ENCODE measurements at regions not wholly inside any gene's neighbourhood (a gene's known extent, or its start where the extent isn't known, plus 50 kb on each side); places are given as distances from the start of the nearest gene placed in this dataset.

GRCh38 chr6:71203206-71203605, 85.4 kb upstream of the OGFRL1 start:
- 87% methylated on average over 2 of the region's 2 CpGs for WGBS
- Histone ChIP-seq H3K9me3 (ENCODE audit: control insufficient read depth, low read length) (no peaks in the 10 kb centered on the region), H3K27me3 (ENCODE audit: control insufficient read depth, insufficient read depth) (no peaks in the 10 kb centered on the region), H3K4me1 (ENCODE audit: control insufficient read depth, insufficient read depth, low read length) (no peaks in the 10 kb centered on the region), H3K27ac (ENCODE audit: low read length) (no peak overlapping the region), H3K4me3 (ENCODE audit: low read length) (no peak overlapping the region)
- DNase-seq (no peak), ATAC-seq (no peak)
- intact Hi-C loops (cut with DNase I) = no loop called here

GRCh38 chr6:71204741-71205140, 83.9 kb upstream of the OGFRL1 start:
- DNase-seq = no peak
- H3K9me3 ChIP-seq (ENCODE audit: control insufficient read depth, low read length) = no peaks in the 10 kb centered on the region
- 81% methylated on average over 6 of the region's 6 CpGs for WGBS
- H3K27me3 ChIP-seq (ENCODE audit: control insufficient read depth, insufficient read depth) = no peaks in the 10 kb centered on the region
- H3K27ac ChIP-seq (ENCODE audit: low read length) = no peak overlapping the region
- no peaks in the 10 kb centered on the region for H3K4me1 ChIP-seq (ENCODE audit: control insufficient read depth, insufficient read depth, low read length)
- intact Hi-C loops (cut with DNase I) = no loop called here
- no peak for ATAC-seq
- no peak overlapping the region for H3K4me3 ChIP-seq (ENCODE audit: low read length)

GRCh38 chr6:71205336-71205956, 83.2 kb upstream of the OGFRL1 start:
- ATAC-seq (no peak), DNase-seq (no peak)
- WGBS = 77% methylated on average over 3 of the region's 3 CpGs
- no peaks in the 10 kb centered on the region for H3K4me1 ChIP-seq (ENCODE audit: control insufficient read depth, insufficient read depth, low read length)
- H3K27ac ChIP-seq (ENCODE audit: low read length) = no peak overlapping the region
- intact Hi-C loops (cut with DNase I) = no loop called here
- no peaks in the 10 kb centered on the region for H3K9me3 ChIP-seq (ENCODE audit: control insufficient read depth, low read length)
- no peak overlapping the region for H3K4me3 ChIP-seq (ENCODE audit: low read length)
- no peaks in the 10 kb centered on the region for H3K27me3 ChIP-seq (ENCODE audit: control insufficient read depth, insufficient read depth)

- no peaks in the 10 kb centered on the region for H3K9me3 ChIP-seq (ENCODE audit: control insufficient read depth, low read length)
- DNase-seq = no peak
- no peak overlapping the region for H3K27ac ChIP-seq (ENCODE audit: low read length)
- intact Hi-C loops (cut with DNase I) = no loop called here
- no peak overlapping the region for H3K4me3 ChIP-seq (ENCODE audit: low read length)
- no peaks in the 10 kb centered on the region for H3K27me3 ChIP-seq (ENCODE audit: control insufficient read depth, insufficient read depth)
- WGBS = 90% methylated on average over 2 of the region's 2 CpGs
- no peaks in the 10 kb centered on the region for H3K4me1 ChIP-seq (ENCODE audit: control insufficient read depth, insufficient read depth, low read length)
- no peak for ATAC-seq
Observed at GRCh38 chr6:71206089-71206488, 82.5 kb upstream of the OGFRL1 start.

GRCh38 chr6:71209206-71209605, 79.4 kb upstream of the OGFRL1 start:
- Histone ChIP-seq H3K4me3 (ENCODE audit: low read length) (no peak overlapping the region), H3K4me1 (ENCODE audit: control insufficient read depth, insufficient read depth, low read length) (no peaks in the 10 kb centered on the region), H3K27me3 (ENCODE audit: control insufficient read depth, insufficient read depth) (no peaks in the 10 kb centered on the region), H3K27ac (ENCODE audit: low read length) (no peak overlapping the region), H3K9me3 (ENCODE audit: control insufficient read depth, low read length) (no peaks in the 10 kb centered on the region)
- DNase-seq = no peak
- whole genome bisulfite sequencing = 35% methylated on average over 1 of the region's 1 CpG
- intact Hi-C loops (cut with DNase I) = no loop called here
- no peak for ATAC-seq

GRCh38 chr6:71209626-71210025, 79.0 kb upstream of the OGFRL1 start:
- Histone ChIP-seq H3K27me3 (ENCODE audit: control insufficient read depth, insufficient read depth) (no peaks in the 10 kb centered on the region), H3K4me1 (ENCODE audit: control insufficient read depth, insufficient read depth, low read length) (no peaks in the 10 kb centered on the region), H3K9me3 (ENCODE audit: control insufficient read depth, low read length) (no peaks in the 10 kb centered on the region), H3K27ac (ENCODE audit: low read length) (no peak overlapping the region), H3K4me3 (ENCODE audit: low read length) (no peak overlapping the region)
- DNase-seq (no peak), ATAC-seq (no peak)
- intact Hi-C loops (cut with DNase I) = no loop called here

- intact Hi-C loops (cut with DNase I) = no loop called here
- no peaks in the 10 kb centered on the region for H3K27me3 ChIP-seq (ENCODE audit: control insufficient read depth, insufficient read depth)
- DNase-seq = no peak
- no peaks in the 10 kb centered on the region for H3K9me3 ChIP-seq (ENCODE audit: control insufficient read depth, low read length)
- 59% methylated on average over 2 of the region's 2 CpGs for WGBS
- no peak overlapping the region for H3K4me3 ChIP-seq (ENCODE audit: low read length)
- no peaks in the 10 kb centered on the region for H3K4me1 ChIP-seq (ENCODE audit: control insufficient read depth, insufficient read depth, low read length)
- H3K27ac ChIP-seq (ENCODE audit: low read length) = no peak overlapping the region
- no peak for ATAC-seq
Observed at GRCh38 chr6:71211799-71212198, 76.8 kb upstream of the OGFRL1 start.

GRCh38 chr6:71220466-71220865, 68.1 kb upstream of the OGFRL1 start:
- intact Hi-C loops (cut with DNase I) = no loop called here
- Histone ChIP-seq H3K9me3 (ENCODE audit: control insufficient read depth, low read length) (no peaks in the 10 kb centered on the region), H3K4me1 (ENCODE audit: control insufficient read depth, insufficient read depth, low read length) (no peaks in the 10 kb centered on the region), H3K4me3 (ENCODE audit: low read length) (no peak overlapping the region), H3K27ac (ENCODE audit: low read length) (no peak overlapping the region), H3K27me3 (ENCODE audit: control insufficient read depth, insufficient read depth) (no peaks in the 10 kb centered on the region)
- DNase-seq (no peak), ATAC-seq (no peak)
- WGBS = 61% methylated on average over 3 of the region's 3 CpGs

GRCh38 chr6:71222671-71223070, 65.9 kb upstream of the OGFRL1 start:
- no peak overlapping the region for H3K4me3 ChIP-seq (ENCODE audit: low read length)
- no peaks in the 10 kb centered on the region for H3K4me1 ChIP-seq (ENCODE audit: control insufficient read depth, insufficient read depth, low read length)
- no peak overlapping the region for H3K27ac ChIP-seq (ENCODE audit: low read length)
- ATAC-seq (no peak), DNase-seq (no peak)
- 78% methylated on average over 4 of the region's 4 CpGs for WGBS
- intact Hi-C loops (cut with DNase I) = no loop called here
- H3K9me3 ChIP-seq (ENCODE audit: control insufficient read depth, low read length) = no peaks in the 10 kb centered on the region
- H3K27me3 ChIP-seq (ENCODE audit: control insufficient read depth, insufficient read depth) = no peaks in the 10 kb centered on the region

GRCh38 chr6:71224011-71224410, 64.6 kb upstream of the OGFRL1 start:
- ATAC-seq (no peak), DNase-seq (no peak)
- intact Hi-C loops (cut with DNase I) = no loop called here
- H3K4me1 ChIP-seq (ENCODE audit: control insufficient read depth, insufficient read depth, low read length) = no peaks in the 10 kb centered on the region
- 91% methylated on average over 2 of the region's 2 CpGs for WGBS
- no peak overlapping the region for H3K4me3 ChIP-seq (ENCODE audit: low read length)
- no peaks in the 10 kb centered on the region for H3K9me3 ChIP-seq (ENCODE audit: control insufficient read depth, low read length)
- H3K27me3 ChIP-seq (ENCODE audit: control insufficient read depth, insufficient read depth) = no peaks in the 10 kb centered on the region
- H3K27ac ChIP-seq (ENCODE audit: low read length) = no peak overlapping the region

GRCh38 chr6:71226151-71226550, 62.5 kb upstream of the OGFRL1 start:
- ATAC-seq (no peak), DNase-seq (no peak)
- Histone ChIP-seq H3K27ac (ENCODE audit: low read length) (no peak overlapping the region), H3K9me3 (ENCODE audit: control insufficient read depth, low read length) (no peaks in the 10 kb centered on the region), H3K4me1 (ENCODE audit: control insufficient read depth, insufficient read depth, low read length) (no peaks in the 10 kb centered on the region), H3K27me3 (ENCODE audit: control insufficient read depth, insufficient read depth) (no peaks in the 10 kb centered on the region), H3K4me3 (ENCODE audit: low read length) (no peak overlapping the region)
- WGBS = 94% methylated on average over 1 of the region's 1 CpG
- intact Hi-C loops (cut with DNase I) = no loop called here

GRCh38 chr6:71228461-71229041, 60.1 kb upstream of the OGFRL1 start:
- Histone ChIP-seq H3K4me3 (ENCODE audit: low read length) (no peak overlapping the region), H3K27ac (ENCODE audit: low read length) (no peak overlapping the region), H3K4me1 (ENCODE audit: control insufficient read depth, insufficient read depth, low read length) (no peaks in the 10 kb centered on the region), H3K9me3 (ENCODE audit: control insufficient read depth, low read length) (no peaks in the 10 kb centered on the region), H3K27me3 (ENCODE audit: control insufficient read depth, insufficient read depth) (no peaks in the 10 kb centered on the region)
- ATAC-seq (no peak), DNase-seq (no peak)
- WGBS = 64% methylated on average over 4 of the region's 4 CpGs
- intact Hi-C loops (cut with DNase I) = no loop called here
